SK-N-SH treated with all-trans-retinoic acid at 6 μM for 48 hours (cell line): ENCODE measurements at regions not wholly inside any gene's neighbourhood (a gene's known extent, or its start where the extent isn't known, plus 50 kb on each side); places are given as distances from the start of the nearest gene placed in this dataset.

Experiments
- ATAC-seq: fragments of 200-7000 bp; cut with Tn5 transposase; 3 replicates; pipeline ENCODE4 v1.9.1; 2020; ENCODE audit warnings: mild to moderate bottlenecking, moderate library complexity
- ARNTL ChIP-seq: fragments of 450-650 bp; formaldehyde crosslinking; IDR thresholded peaks from 2 replicates; pipeline ENCODE4 v1.5.0; 2020; ENCODE audit warnings: low read depth, mild to moderate bottlenecking, moderate library complexity, borderline replicate concordance
- BACH2 ChIP-seq: fragments of 250-450 bp; sonication (Bioruptor Pico); IDR thresholded peaks from 2 replicates; pipeline ENCODE4 v1.9.0; 2021; ENCODE audit warnings: mild to moderate bottlenecking, borderline replicate concordance
- CSDC2 ChIP-seq: fragments of 250-450 bp; sonication (Bioruptor Pico); IDR thresholded peaks from 2 replicates; pipeline ENCODE4 v1.5.0; 2020; ENCODE audit warnings: mild to moderate bottlenecking, moderate library complexity
- ESRRG ChIP-seq: fragments of 250-450 bp; sonication (Bioruptor Pico); IDR thresholded peaks from 2 replicates; pipeline ENCODE4 v1.6.1; 2021; ENCODE audit warnings: mild to moderate bottlenecking
- GLIS3 ChIP-seq: fragments of 250-450 bp; sonication (Bioruptor Pico); IDR thresholded peaks from 2 replicates; pipeline ENCODE4 v1.5.0; 2020; ENCODE audit warnings: mild to moderate bottlenecking, moderate library complexity
- ISL1 ChIP-seq: fragments of 250-450 bp; sonication (Bioruptor Pico); IDR thresholded peaks from 2 replicates; pipeline ENCODE4 v2.1.2; 2022; ENCODE audit warnings: mild to moderate bottlenecking, moderate library complexity
- OSR1 ChIP-seq: fragments of 250-450 bp; sonication (Bioruptor Pico); IDR thresholded peaks from 2 replicates; pipeline ENCODE4 v1.8.0; 2022; ENCODE audit warnings: moderate library complexity, mild to moderate bottlenecking, inconsistent platforms
- PPARA ChIP-seq: fragments of 250-450 bp; sonication (Bioruptor Pico); IDR thresholded peaks from 2 replicates; pipeline ENCODE4 v1.5.0; 2020; ENCODE audit warnings: mild to moderate bottlenecking, borderline replicate concordance
- SNAI2 ChIP-seq: fragments of 250-450 bp; sonication (Bioruptor Pico); IDR thresholded peaks from 2 replicates; pipeline ENCODE4 v1.5.0; 2020; ENCODE audit warnings: mild to moderate bottlenecking, moderate library complexity
- TCF4 ChIP-seq: fragments of 250-450 bp; sonication (Bioruptor Pico); IDR thresholded peaks from 2 replicates; pipeline ENCODE4 v1.8.0; 2021; ENCODE audit warnings: mild to moderate bottlenecking, moderate library complexity, borderline replicate concordance
- TOX ChIP-seq: fragments of 250-450 bp; sonication (Bioruptor Pico); IDR thresholded peaks from 2 replicates; pipeline ENCODE4 v1.8.0; 2021; ENCODE audit warnings: mild to moderate bottlenecking, moderate library complexity, borderline replicate concordance
- ZFP3 ChIP-seq: fragments of 250-450 bp; sonication (Bioruptor Pico); IDR thresholded peaks from 2 replicates; pipeline ENCODE4 v1.5.0; 2020; ENCODE audit warnings: mild to moderate bottlenecking, moderate library complexity
- ZFP30 ChIP-seq: fragments of 450-650 bp; formaldehyde crosslinking; IDR thresholded peaks from 2 replicates; pipeline ENCODE4 v1.5.0; 2022; ENCODE audit warnings: mild to moderate bottlenecking, moderate library complexity
- ZNF565 ChIP-seq: fragments of 450-650 bp; formaldehyde crosslinking; conservative IDR thresholded peaks from 2 replicates; pipeline ENCODE4 v1.5.0; 2020; ENCODE audit warnings: low read depth, mild to moderate bottlenecking, moderate library complexity
- ZNF70 ChIP-seq: fragments of 450-650 bp; formaldehyde crosslinking; IDR thresholded peaks from 2 replicates; pipeline ENCODE4 v1.5.0; 2020; ENCODE audit warnings: mild to moderate bottlenecking, moderate library complexity
- ZNF8 ChIP-seq: fragments of 450-650 bp; formaldehyde crosslinking; IDR thresholded peaks from 2 replicates; pipeline ENCODE4 v1.5.0; 2020; ENCODE audit warnings: mild to moderate bottlenecking, moderate library complexity
- TF ChIP-seq, protein P1 (sequence below): fragments of 250-450 bp; sonication (Bioruptor Pico); IDR thresholded peaks from 2 replicates; pipeline ENCODE4 v1.5.1; 2020; ENCODE audit warnings: low read depth, mild to moderate bottlenecking, moderate library complexity
- TF ChIP-seq, protein P2 (sequence below): fragments of 250-450 bp; sonication (Bioruptor Pico); IDR thresholded peaks from 2 replicates; pipeline ENCODE4 v1.5.1; 2021; ENCODE audit warnings: mild to moderate bottlenecking, moderate library complexity
- TF ChIP-seq, protein P3 (sequence below): fragments of 250-450 bp; sonication (Bioruptor Pico); IDR thresholded peaks from 2 replicates; pipeline ENCODE4 v1.5.0; 2020; ENCODE audit warnings: mild to moderate bottlenecking, moderate library complexity
- TF ChIP-seq, protein P4 (sequence below): fragments of 250-450 bp; sonication (Bioruptor Pico); IDR thresholded peaks from 2 replicates; pipeline ENCODE4 v1.8.0; 2021; ENCODE audit warnings: low read depth, mild to moderate bottlenecking, moderate library complexity, borderline replicate concordance

DNA sequence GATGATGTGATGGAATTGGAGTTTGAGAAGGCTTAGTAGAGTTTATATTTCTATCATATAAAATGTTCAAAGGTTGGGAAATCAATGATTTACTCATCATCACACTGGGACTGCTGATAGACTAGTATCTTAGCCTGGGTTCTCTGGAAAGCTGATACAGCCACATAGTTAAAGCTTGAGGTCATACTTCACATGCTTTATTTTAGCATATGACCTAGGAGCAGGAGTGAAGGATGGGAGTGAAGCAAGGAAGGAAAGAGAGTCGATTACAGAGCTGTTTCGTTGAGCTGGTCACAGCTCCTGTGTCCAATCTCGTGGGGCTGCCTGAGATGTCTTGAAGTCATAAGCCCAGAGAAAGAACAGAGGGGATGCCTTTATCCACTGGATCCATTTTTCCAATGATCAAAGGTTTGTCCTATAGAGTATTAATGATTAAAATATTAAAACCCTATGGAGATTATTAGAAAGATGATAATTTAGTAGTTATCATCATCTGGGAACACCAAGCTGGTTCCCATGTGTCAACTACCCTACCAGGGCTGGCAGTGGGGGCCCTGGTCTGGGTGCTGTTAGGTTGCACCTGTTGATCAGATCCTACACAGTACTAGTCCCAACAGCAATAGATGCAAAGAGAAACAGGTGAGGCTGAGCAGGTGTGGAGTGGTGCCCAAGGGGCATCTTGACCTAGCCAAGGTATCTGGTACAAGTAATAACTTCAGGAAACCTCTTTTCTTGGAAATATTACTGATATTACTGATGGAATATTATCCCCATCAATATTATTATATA is 77.8 kb downstream of the BAMBI start:
- no peak for ATAC-seq
- TF ChIP-seq PPARA (CRISPR knock-in tag) (no peak), TCF4 (CRISPR knock-in tag) (no peak), BACH2 (CRISPR knock-in tag) (no peak), OSR1 (no peak), SNAI2 (CRISPR knock-in tag) (no peak), ARNTL (CRISPR knock-in tag) (no peak), ZFP3 (CRISPR knock-in tag) (no peak)
- TF ChIP-seq, protein P1, sequence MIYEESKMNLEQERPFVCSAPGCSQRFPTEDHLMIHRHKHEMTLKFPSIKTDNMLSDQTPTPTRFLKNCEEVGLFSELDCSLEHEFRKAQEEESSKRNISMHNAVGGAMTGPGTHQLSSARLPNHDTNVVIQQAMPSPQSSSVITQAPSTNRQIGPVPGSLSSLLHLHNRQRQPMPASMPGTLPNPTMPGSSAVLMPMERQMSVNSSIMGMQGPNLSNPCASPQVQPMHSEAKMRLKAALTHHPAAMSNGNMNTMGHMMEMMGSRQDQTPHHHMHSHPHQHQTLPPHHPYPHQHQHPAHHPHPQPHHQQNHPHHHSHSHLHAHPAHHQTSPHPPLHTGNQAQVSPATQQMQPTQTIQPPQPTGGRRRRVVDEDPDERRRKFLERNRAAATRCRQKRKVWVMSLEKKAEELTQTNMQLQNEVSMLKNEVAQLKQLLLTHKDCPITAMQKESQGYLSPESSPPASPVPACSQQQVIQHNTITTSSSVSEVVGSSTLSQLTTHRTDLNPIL (CRISPR knock-in tag) = no peak

DNA sequence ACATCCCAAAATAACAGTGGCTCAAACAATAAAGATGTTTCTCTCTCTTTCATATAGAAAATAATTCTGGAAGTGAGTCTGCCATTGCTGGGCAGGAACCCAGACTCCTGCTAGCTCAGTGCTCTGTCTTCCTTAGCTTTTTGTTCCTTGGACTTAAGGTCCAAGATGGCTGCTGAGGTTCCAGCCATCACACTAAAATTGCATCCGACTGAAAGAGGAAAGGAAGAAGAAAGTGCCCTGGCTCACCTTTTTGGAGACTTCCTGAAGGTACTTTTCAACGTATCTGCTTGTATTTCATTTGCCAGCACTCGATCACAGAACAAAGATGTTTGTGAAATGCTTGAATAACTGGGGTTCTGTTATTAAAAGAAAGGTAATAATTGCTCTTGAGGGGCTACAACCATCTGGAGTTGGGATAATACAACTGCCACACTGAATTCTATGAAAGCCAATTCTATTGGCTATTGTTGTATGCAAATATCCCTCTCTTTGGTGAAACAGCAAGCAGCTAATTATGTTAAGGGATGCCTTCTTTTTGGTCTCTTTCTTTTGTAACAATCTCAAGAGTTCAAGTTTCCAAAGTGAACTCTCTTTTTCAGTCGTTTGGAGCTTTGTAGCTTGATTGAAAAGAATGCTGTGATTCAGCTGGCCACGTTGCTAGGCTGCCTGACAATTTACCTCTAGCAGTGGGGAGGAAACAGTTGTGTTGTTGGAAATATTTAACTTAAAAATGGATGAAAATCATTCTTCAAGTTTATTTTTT is 83.9 kb downstream of the BAMBI start:
- no peak for TF ChIP-seq CSDC2 (CRISPR knock-in tag)
- TF ChIP-seq OSR1 = no peak
- TF ChIP-seq, protein P2, sequence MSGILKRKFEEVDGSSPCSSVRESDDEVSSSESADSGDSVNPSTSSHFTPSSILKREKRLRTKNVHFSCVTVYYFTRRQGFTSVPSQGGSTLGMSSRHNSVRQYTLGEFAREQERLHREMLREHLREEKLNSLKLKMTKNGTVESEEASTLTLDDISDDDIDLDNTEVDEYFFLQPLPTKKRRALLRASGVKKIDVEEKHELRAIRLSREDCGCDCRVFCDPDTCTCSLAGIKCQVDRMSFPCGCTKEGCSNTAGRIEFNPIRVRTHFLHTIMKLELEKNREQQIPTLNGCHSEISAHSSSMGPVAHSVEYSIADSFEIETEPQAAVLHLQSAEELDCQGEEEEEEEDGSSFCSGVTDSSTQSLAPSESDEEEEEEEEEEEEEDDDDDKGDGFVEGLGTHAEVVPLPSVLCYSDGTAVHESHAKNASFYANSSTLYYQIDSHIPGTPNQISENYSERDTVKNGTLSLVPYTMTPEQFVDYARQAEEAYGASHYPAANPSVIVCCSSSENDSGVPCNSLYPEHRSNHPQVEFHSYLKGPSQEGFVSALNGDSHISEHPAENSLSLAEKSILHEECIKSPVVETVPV = no peak
- ATAC-seq = no peak

DNA sequence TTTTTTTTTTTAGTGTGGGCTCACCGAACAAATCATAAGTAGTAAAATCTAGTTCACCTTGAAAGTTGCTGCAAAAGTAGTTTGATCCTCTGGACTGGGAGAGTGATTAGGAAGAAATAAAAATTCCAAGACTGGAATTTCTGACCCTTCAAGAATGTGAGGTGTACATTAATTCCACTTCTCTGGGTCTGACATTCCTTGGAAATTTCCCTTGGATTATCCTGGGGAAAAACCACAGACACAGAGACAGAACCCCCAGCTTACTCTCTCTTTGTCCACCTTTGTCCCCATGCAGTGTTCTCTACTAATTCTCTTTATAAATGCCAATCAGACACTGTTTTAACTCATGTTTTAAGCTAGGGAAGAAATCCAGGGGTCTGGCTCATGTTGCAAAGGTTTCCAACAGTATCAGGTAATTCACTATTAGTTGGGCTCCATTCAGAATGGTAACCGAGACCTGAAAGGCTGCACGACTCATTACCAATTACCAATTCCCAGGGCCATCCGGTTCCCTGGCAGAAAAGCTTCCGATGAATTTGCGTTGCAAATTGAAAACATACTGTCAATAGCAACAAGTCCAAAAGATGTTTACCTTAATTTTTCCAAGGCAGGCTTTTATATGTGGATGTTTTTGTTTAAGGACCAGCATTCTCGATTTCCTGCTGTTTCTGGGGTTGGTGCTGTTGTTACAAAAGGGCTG is 86.3 kb downstream of the BAMBI start:
- ATAC-seq = no peak
- TF ChIP-seq TOX (CRISPR knock-in tag) (no peak), ESRRG (no peak), GLIS3 (CRISPR knock-in tag) (no peak), ARNTL (CRISPR knock-in tag) (no peak), ZNF565 (CRISPR knock-in tag) (no peak), ZNF70 (CRISPR knock-in tag) (no peak)
- TF ChIP-seq, protein P3, sequence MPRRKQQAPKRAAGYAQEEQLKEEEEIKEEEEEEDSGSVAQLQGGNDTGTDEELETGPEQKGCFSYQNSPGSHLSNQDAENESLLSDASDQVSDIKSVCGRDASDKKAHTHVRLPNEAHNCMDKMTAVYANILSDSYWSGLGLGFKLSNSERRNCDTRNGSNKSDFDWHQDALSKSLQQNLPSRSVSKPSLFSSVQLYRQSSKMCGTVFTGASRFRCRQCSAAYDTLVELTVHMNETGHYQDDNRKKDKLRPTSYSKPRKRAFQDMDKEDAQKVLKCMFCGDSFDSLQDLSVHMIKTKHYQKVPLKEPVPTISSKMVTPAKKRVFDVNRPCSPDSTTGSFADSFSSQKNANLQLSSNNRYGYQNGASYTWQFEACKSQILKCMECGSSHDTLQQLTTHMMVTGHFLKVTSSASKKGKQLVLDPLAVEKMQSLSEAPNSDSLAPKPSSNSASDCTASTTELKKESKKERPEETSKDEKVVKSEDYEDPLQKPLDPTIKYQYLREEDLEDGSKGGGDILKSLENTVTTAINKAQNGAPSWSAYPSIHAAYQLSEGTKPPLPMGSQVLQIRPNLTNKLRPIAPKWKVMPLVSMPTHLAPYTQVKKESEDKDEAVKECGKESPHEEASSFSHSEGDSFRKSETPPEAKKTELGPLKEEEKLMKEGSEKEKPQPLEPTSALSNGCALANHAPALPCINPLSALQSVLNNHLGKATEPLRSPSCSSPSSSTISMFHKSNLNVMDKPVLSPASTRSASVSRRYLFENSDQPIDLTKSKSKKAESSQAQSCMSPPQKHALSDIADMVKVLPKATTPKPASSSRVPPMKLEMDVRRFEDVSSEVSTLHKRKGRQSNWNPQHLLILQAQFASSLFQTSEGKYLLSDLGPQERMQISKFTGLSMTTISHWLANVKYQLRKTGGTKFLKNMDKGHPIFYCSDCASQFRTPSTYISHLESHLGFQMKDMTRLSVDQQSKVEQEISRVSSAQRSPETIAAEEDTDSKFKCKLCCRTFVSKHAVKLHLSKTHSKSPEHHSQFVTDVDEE = no peak
- TF ChIP-seq, protein P4, sequence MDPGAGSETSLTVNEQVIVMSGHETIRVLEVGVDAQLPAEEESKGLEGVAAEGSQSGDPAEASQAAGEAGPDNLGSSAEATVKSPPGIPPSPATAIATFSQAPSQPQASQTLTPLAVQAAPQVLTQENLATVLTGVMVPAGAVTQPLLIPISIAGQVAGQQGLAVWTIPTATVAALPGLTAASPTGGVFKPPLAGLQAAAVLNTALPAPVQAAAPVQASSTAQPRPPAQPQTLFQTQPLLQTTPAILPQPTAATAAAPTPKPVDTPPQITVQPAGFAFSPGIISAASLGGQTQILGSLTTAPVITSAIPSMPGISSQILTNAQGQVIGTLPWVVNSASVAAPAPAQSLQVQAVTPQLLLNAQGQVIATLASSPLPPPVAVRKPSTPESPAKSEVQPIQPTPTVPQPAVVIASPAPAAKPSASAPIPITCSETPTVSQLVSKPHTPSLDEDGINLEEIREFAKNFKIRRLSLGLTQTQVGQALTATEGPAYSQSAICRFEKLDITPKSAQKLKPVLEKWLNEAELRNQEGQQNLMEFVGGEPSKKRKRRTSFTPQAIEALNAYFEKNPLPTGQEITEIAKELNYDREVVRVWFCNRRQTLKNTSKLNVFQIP = no peak

DNA sequence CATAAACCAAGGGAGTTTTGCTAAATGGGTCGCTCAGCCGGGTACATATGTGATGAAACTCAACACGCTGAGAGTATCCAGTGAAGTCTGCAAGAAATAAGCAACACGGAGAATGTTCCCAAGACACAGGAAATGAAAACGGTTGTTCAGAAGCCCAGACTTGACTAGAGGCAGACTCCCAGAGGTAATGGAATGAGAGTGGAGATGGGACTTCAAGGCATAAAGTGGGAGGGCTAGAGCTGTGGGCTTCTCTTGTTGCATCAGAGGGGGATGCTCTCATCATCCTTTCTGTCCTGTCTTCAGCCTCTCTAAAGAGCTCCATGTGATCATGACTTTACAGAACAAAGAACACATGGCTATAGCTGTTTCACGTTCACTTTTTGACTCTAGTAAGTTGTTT is 88.3 kb downstream of the BAMBI start:
- no peak for ATAC-seq
- TF ChIP-seq ZNF70 (CRISPR knock-in tag) = no peak
- TF ChIP-seq SNAI2 (CRISPR knock-in tag) = no peak
- no peak for TF ChIP-seq TOX (CRISPR knock-in tag)

DNA sequence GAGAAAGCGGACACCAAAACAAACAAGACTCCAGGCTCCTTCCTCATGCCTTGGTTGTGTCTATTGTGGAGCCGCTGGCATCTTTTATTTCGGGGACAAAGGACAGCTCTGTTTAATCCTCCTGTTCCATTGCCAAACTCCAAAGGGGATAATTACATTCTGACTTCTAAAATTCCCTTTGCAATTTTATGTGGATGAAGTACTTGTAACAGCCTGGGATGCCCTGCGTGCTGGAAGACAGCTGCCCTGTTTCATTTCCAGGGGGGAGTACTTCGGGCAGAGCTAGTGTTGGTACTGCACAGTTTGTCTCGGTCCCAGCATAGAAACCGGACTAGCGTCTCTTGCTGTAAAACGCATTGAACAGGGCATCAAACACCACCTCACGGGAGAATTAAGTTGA is 90.9 kb downstream of the BAMBI start:
- no peak for ATAC-seq
- TF ChIP-seq ZNF70 (CRISPR knock-in tag) (no peak), ESRRG (no peak), SNAI2 (CRISPR knock-in tag) (no peak), ZNF8 (CRISPR knock-in tag) (no peak), ZFP30 (CRISPR knock-in tag) (no peak), ISL1 (CRISPR knock-in tag) (no peak), ARNTL (CRISPR knock-in tag) (no peak), PPARA (CRISPR knock-in tag) (no peak), OSR1 (no peak)
